Caco-2 (cell line): ENCODE measurements at regions not wholly inside any gene's neighbourhood (a gene's known extent, or its start where the extent isn't known, plus 50 kb on each side); places are given as distances from the start of the nearest gene placed in this dataset.

Experiments
- BruUV-seq: library from RNA; stranded (reverse); fragments of 400-500 nt; replicated peaks from 2 replicates; lab custom pipeline; 2021; lab: Mats Ljungman, UMichigan
- CTCF ChIA-PET: fragments of 300-600 bp; sonication (Branson Sonifier 250); formaldehyde crosslinking; loops from one replicate; lab custom pipeline; 2022; ENCODE audit warnings: antibody characterized with exemption; lab: Charles Lee
- POLR2A ChIA-PET: fragments of 300-600 bp; sonication (Branson Sonifier 250); formaldehyde crosslinking; loops from one replicate; lab custom pipeline; 2022; ENCODE audit warnings: antibody characterized with exemption; lab: Charles Lee
- DNase-seq, 2 experiments: peaks; one replicate each; pipeline versions ENCODE4 v3.0.0 to v3.0.0-alpha.2; 2020 to 2022
- H3K27me3 ChIP-seq: replicated peaks from 2 replicates; pipeline ENCODE4 v1.6.0; 2011; ENCODE audit warnings: low read length; ENCODE audit not compliant: control insufficient read depth, insufficient read depth
- H3K36me3 ChIP-seq: 2 replicates; pipeline ENCODE4 v1.5.1; 2011; ENCODE audit warnings: low read length; ENCODE audit not compliant: control insufficient read depth, insufficient read depth
- H3K4me1 ChIP-seq: fragments of 250-450 bp; sonication (Bioruptor Pico); 2 replicates; pipeline ENCODE4 v1.5.1; 2020; ENCODE audit warnings: mild to moderate bottlenecking
- H3K4me3 ChIP-seq: 2 replicates; pipeline ENCODE4 v1.5.1; 2011; ENCODE audit warnings: low read depth, mild to moderate bottlenecking, control low read depth, low read length
- H3K9me3 ChIP-seq: fragments of 250-450 bp; sonication (Bioruptor Pico); 2 replicates; pipeline ENCODE4 v1.5.1; 2020; ENCODE audit warnings: mild to moderate bottlenecking, moderate library complexity
- H3K27ac Mint-ChIP-seq: one replicate; pipeline ENCODE4 v1.8.0; 2022; ENCODE audit warnings: mixed read lengths; ENCODE audit not compliant: unreplicated experiment
- H3K27me3 Mint-ChIP-seq: one replicate; pipeline ENCODE4 v1.8.0; 2022; ENCODE audit warnings: mixed read lengths; ENCODE audit not compliant: insufficient read depth, unreplicated experiment
- H3K36me3 Mint-ChIP-seq: one replicate; pipeline ENCODE4 v1.8.0; 2022; ENCODE audit warnings: mild to moderate bottlenecking, mixed read lengths; ENCODE audit not compliant: insufficient read depth, unreplicated experiment
- H3K4me1 Mint-ChIP-seq: one replicate; pipeline ENCODE4 v1.8.0; 2022; ENCODE audit warnings: low read depth, mixed read lengths; ENCODE audit not compliant: unreplicated experiment
- H3K4me3 Mint-ChIP-seq: one replicate; pipeline ENCODE4 v1.8.0; 2022; ENCODE audit warnings: mild to moderate bottlenecking, moderate library complexity, mixed read lengths; ENCODE audit not compliant: unreplicated experiment
- H3K9me3 Mint-ChIP-seq: one replicate; pipeline ENCODE4 v1.8.0; 2022; ENCODE audit warnings: mixed read lengths; ENCODE audit not compliant: unreplicated experiment
- intact Hi-C: fragments of 100-400 bp; cut with micrococcal nuclease; formaldehyde crosslinking; loops from one replicate; pipeline ENCODE4 v1.10.0; 2022; ENCODE audit not compliant: unreplicated experiment
- TF ChIP-seq, protein P1 (sequence below), 2 experiments: fragments of 200-600 bp in 1 of 2; IDR thresholded peaks; 1 replicate in 1 of 2; 2 replicates in 1 of 2; pipeline versions ENCODE4 v1.5.1 to v1.8.0; 2011 to 2022; ENCODE audit warnings: antibody characterized with exemption in 1 of 2, control low read depth in 1 of 2, inconsistent platforms in 1 of 2, low read depth in 1 of 2, low read length in 1 of 2, mild to moderate bottlenecking in 1 of 2, moderate library complexity in 1 of 2; ENCODE audit not compliant: insufficient read depth in 1 of 2, severe bottlenecking in 1 of 2, unreplicated experiment in 1 of 2

DNA sequence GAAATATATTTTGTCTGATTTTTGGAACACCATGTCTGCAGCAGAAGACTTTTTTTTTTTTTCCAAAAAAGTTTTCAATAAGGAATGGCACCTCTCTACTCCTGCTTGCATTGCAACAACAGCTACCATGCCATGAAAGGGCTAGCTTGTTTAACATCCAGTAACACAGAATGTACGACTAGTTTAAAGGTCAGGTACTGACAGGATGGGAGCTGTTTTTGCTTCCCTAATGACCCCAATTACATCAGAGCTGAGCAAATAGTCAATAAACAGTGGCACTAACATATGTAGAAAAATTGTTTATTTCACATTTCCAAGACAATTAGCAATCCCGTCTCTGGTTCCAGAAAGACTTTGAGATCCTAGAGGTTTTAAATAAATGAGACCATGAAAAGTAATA is 693.8 kb downstream of the NR2F1-AS1 start:
- TF ChIP-seq, protein P1, sequence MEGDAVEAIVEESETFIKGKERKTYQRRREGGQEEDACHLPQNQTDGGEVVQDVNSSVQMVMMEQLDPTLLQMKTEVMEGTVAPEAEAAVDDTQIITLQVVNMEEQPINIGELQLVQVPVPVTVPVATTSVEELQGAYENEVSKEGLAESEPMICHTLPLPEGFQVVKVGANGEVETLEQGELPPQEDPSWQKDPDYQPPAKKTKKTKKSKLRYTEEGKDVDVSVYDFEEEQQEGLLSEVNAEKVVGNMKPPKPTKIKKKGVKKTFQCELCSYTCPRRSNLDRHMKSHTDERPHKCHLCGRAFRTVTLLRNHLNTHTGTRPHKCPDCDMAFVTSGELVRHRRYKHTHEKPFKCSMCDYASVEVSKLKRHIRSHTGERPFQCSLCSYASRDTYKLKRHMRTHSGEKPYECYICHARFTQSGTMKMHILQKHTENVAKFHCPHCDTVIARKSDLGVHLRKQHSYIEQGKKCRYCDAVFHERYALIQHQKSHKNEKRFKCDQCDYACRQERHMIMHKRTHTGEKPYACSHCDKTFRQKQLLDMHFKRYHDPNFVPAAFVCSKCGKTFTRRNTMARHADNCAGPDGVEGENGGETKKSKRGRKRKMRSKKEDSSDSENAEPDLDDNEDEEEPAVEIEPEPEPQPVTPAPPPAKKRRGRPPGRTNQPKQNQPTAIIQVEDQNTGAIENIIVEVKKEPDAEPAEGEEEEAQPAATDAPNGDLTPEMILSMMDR (IDR thresholded peaks at IDR 0.05; ENCODE audit: insufficient read depth in 1 of 2, low read depth in 1 of 2, low read length in 1 of 2, severe bottlenecking in 1 of 2, unreplicated experiment in 1 of 2), result no peak
- Mint-ChIP-seq H3K9me3 (no peaks in the 10 kb centered on the region), H3K27ac (no peak overlapping the region), H3K27me3 (no peaks in the 10 kb centered on the region), H3K4me1 (no peaks in the 10 kb centered on the region), H3K36me3 (no peaks in the 10 kb centered on the region), H3K4me3 (no peak overlapping the region)
- CTCF ChIA-PET, result no interaction called here
- Histone ChIP-seq H3K4me3 (no peak overlapping the region), H3K27me3 (no peaks in the 10 kb centered on the region), H3K9me3 (no peaks in the 10 kb centered on the region), H3K36me3 (no peaks in the 10 kb centered on the region), H3K4me1 (no peaks in the 10 kb centered on the region)
- intact Hi-C loops, result no loop called here
- BruUV-seq, result no TSS peak
- no peak for DNase-seq
- POLR2A ChIA-PET, result no interaction called here

DNA sequence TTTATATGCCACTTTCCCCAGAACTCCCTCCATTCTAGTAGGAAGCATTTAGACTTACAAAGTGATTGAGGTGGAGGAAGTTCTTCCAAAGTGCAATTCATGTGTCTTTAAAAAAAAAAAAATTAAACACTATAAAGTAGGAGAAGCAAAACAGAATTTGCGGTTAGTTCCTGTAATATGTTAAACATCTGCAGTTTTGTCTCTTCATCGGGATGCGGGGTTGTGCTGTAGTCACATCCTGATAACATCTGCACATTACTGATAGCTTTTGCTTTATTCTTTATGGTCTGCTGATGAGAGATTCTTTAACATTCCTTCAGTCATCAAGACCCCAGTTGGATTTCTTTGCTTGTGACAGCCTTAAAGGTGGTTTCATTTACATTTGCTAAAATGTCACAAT is 694.3 kb downstream of the NR2F1-AS1 start:
- no peaks in the 10 kb centered on the region for H3K36me3 Mint-ChIP-seq
- no peaks in the 10 kb centered on the region for H3K4me1 ChIP-seq
- CTCF ChIA-PET, result no interaction called here
- no peaks in the 10 kb centered on the region for H3K9me3 Mint-ChIP-seq
- H3K4me3 ChIP-seq, result no peak overlapping the region
- intact Hi-C loops, result no loop called here
- no TSS peak for BruUV-seq
- no peaks in the 10 kb centered on the region for H3K27me3 ChIP-seq
- POLR2A ChIA-PET, result no interaction called here
- no peak overlapping the region for H3K4me3 Mint-ChIP-seq
- H3K27ac Mint-ChIP-seq, result no peak overlapping the region
- no peaks in the 10 kb centered on the region for H3K36me3 ChIP-seq
- no peak for DNase-seq
- H3K27me3 Mint-ChIP-seq, result no peaks in the 10 kb centered on the region
- H3K9me3 ChIP-seq, result no peaks in the 10 kb centered on the region
- no peaks in the 10 kb centered on the region for H3K4me1 Mint-ChIP-seq
- TF ChIP-seq, protein P1 (IDR thresholded peaks at IDR 0.05; ENCODE audit: insufficient read depth in 1 of 2, low read depth in 1 of 2, low read length in 1 of 2, severe bottlenecking in 1 of 2, unreplicated experiment in 1 of 2), result no peak

DNA sequence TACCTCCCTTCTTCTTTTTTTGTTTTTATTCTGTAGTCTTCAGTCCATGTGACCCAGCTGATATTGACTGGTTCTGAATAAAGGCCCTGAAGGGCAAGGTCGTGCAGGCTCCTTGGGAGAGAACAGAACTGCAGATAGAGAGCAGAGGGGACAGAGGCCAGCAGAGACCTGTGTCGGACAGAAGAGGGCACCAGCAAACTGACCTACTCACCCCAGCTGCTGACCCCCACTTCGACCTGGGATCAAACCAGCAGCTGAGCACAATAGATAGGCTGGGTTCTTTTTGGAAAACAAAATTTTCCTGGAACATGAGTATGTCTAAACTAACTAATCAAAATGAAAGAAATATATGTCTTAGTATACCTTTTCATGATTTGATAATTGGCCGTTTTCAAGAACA is 695.1 kb downstream of the NR2F1-AS1 start:
- ChIA-PET POLR2A (no interaction called here), CTCF (no interaction called here)
- Mint-ChIP-seq H3K4me3 (no peak overlapping the region), H3K4me1 (no peaks in the 10 kb centered on the region), H3K27me3 (no peaks in the 10 kb centered on the region), H3K36me3 (no peaks in the 10 kb centered on the region), H3K27ac (no peak overlapping the region), H3K9me3 (no peaks in the 10 kb centered on the region)
- BruUV-seq, result no TSS peak
- TF ChIP-seq, protein P1 (IDR thresholded peaks at IDR 0.05; ENCODE audit: insufficient read depth in 1 of 2, low read depth in 1 of 2, low read length in 1 of 2, severe bottlenecking in 1 of 2, unreplicated experiment in 1 of 2), result peak in 1 of 2 experiments; percentile 57
- H3K4me3 ChIP-seq, result no peak overlapping the region
- H3K9me3 ChIP-seq, result no peaks in the 10 kb centered on the region
- no peaks in the 10 kb centered on the region for H3K4me1 ChIP-seq
- peak; percentile 34 to 40 for DNase-seq
- H3K36me3 ChIP-seq, result no peaks in the 10 kb centered on the region
- H3K27me3 ChIP-seq, result no peaks in the 10 kb centered on the region
- intact Hi-C loops, result no loop called here
